Stomach (tissue), 4 donors: ENCODE measurements at regions not wholly inside any gene's neighbourhood (a gene's known extent, or its start where the extent isn't known, plus 50 kb on each side); places are given as distances from the start of the nearest gene placed in this dataset.

Source experiments
- EP300 ChIP-seq: sonication (generic); formaldehyde crosslinking; IDR thresholded peaks from one replicate; pipeline ENCODE4 v1.6.1; 2017; ENCODE audit warnings: antibody characterized with exemption
- POLR2A ChIP-seq, 4 donors: fragments of 450-650 bp; IDR thresholded peaks; one replicate each; pipeline ENCODE4 v1.6.1; 2016; ENCODE audit warnings: antibody characterized with exemption in 4 of 4, control low read depth in 2 of 4, mild to moderate bottlenecking in 1 of 4, moderate library complexity in 1 of 4
- POLR2AphosphoS5 ChIP-seq, 3 donors: sonication (generic); formaldehyde crosslinking; IDR thresholded peaks; one replicate each; pipeline ENCODE4 v1.6.1; 2016; ENCODE audit warnings: antibody characterized with exemption in 3 of 3
- TF ChIP-seq, protein P1 (sequence below), 7 experiments: fragments of 450-650 bp in 4 of 7; fragments of 200-600 bp in 3 of 7; sonication (generic) in 3 of 7; IDR thresholded peaks; one replicate each; pipeline ENCODE4 v1.5.1; 2016 to 2019; ENCODE audit warnings: antibody characterized with exemption in 7 of 7, control low read depth in 2 of 7, mild to moderate bottlenecking in 1 of 7

DNA sequence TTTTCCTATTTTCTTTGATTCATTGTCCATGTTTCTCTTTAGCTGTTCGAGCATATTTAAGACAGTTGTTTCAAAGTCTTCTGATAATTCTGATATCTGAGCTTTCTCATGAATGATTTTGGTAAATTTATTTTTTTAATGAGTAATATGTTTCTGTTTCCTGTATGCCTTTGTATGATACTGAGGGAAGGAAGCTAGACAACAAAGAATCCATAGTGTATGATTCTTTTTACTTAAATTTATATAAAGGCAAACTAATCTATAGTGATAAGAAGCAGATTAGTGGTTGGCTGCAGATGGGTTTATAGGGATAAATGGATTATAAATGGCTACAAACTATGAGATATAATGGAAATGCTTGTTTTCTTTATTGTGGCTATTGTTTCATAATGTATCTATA lies 352.7 kb upstream of the CDH2 start:
- TF ChIP-seq, protein P1, sequence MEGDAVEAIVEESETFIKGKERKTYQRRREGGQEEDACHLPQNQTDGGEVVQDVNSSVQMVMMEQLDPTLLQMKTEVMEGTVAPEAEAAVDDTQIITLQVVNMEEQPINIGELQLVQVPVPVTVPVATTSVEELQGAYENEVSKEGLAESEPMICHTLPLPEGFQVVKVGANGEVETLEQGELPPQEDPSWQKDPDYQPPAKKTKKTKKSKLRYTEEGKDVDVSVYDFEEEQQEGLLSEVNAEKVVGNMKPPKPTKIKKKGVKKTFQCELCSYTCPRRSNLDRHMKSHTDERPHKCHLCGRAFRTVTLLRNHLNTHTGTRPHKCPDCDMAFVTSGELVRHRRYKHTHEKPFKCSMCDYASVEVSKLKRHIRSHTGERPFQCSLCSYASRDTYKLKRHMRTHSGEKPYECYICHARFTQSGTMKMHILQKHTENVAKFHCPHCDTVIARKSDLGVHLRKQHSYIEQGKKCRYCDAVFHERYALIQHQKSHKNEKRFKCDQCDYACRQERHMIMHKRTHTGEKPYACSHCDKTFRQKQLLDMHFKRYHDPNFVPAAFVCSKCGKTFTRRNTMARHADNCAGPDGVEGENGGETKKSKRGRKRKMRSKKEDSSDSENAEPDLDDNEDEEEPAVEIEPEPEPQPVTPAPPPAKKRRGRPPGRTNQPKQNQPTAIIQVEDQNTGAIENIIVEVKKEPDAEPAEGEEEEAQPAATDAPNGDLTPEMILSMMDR (IDR thresholded peaks at IDR 0.05), result no peak
- TF ChIP-seq POLR2A (IDR thresholded peaks at IDR 0.05) (no peak), POLR2AphosphoS5 (IDR thresholded peaks at IDR 0.05) (no peak), EP300 (no peak)
